GM18502 (cell line): ENCODE measurements at regions not wholly inside any gene's neighbourhood (a gene's known extent, or its start where the extent isn't known, plus 50 kb on each side); places are given as distances from the start of the nearest gene placed in this dataset.
"Not testable (repeated sequence)": the region's sequence is repeated elsewhere in the genome, so short reads cannot be mapped to it uniquely, and the experiment has no call there.

ENCODE experiments used
- ATAC-seq: cut with Tn5 transposase; IDR thresholded peaks from one replicate; pipeline ENCODE4 v1.9.1; 2021; ENCODE audit warnings: mild to moderate bottlenecking; ENCODE audit not compliant: unreplicated experiment, poor library complexity

DNA sequence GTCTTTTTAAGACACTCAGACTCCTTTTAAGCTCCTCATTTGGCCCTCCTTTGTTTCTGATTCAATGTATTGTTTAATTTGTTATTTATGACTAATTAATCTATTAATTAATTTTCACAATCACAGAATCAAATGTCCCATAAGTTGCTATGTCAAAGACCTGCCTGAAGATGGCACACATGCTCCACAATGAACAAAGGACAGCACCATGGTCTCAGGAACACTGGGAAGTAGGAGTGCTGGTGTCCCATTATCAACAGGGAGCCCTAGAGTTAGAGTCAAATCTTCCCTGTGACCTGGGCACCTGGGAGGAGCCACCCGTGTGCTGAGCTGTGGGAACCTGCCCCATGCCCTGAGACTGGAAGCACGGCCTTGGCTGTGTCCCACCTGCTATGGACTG, 1164.3 kb downstream of the RPIA start:
- not testable (repeated sequence) for ATAC-seq

DNA sequence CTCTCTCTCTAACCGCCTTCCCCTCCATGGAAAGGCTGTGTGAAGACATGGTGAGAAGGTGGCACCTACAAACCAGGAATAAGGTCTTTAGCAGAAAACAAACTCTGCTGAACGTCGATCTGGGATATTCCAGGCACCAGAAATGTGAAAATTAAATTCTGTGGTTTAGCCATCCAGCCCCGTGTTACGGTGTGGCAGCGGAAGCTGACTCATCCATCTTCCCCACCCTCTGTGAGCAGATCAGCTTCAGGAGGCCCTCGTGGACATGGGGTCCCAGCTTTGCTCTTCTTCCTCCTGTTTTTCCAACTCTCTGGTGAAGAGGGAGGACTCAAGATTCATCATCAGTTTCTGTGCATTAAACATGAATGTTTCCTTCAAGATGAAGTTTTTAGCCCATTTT, 1164.8 kb downstream of the RPIA start:
- ATAC-seq: not testable (repeated sequence)

GRCh38 chr2:89862164-89862563, 1170.7 kb downstream of the RPIA start:
- ATAC-seq: not testable (repeated sequence)

DNA sequence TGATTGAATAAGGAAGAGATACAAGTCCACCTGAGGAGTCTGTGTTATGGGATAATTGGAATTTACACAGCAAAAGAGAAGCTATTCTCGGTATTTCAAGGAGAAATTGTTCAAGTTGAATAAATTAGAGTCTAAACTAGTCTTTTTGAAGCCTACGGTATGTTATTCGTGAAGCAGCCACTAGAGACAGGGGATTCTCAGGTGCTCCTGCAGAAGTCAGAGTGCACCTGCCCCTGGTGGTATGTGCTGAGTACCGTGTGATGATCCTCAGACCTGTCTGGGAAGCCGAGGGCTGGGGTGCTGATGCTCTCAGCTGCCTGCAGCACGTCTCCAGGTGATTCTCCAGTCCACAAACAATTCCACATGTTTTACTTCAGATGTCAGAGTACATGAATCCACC, 1171.7 kb downstream of the RPIA start:
- not testable (repeated sequence) for ATAC-seq

DNA sequence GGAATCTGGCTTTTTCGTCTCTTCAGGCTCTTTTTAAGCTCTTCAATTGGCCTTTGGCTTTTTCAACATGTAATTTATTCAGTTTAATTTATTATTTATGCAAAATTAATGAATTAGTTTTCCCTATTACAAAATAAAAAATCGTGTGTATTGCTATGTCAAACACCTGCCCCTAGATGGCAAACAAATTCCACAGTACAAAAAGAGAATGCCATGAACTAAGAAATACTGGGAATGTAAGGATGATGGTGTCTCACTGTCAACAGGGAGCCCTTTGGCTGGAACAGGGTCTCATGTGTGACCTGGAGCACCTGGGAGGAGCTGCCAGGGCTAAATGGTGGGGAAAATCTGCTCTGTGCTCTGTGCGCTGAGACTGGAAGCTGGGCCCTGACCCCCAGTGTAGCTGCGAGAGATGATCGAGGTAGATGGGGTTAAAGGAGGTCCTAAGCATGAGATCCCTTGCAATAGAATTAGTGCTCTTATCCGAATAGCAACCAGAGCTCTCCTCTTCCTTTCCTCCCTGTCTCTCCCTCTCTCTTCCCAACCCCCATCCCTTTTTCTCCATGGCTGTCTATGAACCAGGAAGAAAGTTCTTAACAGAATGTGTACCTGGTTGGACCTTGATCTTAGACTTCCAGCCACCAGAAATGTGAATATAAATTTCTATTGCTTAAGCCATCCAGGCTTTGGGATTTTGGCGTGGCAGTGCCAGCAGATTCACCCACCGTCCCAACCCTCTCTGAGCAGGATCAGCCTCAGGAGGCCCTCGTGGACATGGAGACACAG, 1183.5 kb downstream of the RPIA start:
- ATAC-seq: not testable (repeated sequence)

DNA sequence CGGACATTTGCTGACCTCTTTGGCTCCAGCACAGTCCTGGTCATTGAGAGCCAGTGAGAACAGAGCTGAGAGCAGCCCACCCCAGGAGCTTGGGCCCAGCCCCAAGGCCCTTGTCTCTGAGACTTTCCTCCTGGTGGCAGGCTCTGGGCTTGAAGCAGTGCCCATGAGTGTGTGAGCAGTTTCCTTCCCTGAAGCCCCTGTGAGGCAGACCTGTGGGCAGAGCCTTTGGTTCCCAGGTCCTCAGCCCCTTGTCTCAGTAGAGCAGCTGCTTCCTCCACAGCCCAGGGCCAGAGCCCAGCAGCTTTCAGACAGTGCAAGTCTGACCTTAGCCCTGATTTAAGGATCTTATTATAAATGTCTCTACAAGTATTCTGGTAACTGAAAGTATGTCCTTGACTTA, 1185.0 kb downstream of the RPIA start:
- ATAC-seq: not testable (repeated sequence)

GRCh38 chr2:89876878-89877277, 1185.4 kb downstream of the RPIA start:
- not testable (repeated sequence) for ATAC-seq

- ATAC-seq: not testable (repeated sequence)
These were observed 1191.4 kb downstream of the RPIA start for GRCh38 chr2:89882880-89883279.

DNA sequence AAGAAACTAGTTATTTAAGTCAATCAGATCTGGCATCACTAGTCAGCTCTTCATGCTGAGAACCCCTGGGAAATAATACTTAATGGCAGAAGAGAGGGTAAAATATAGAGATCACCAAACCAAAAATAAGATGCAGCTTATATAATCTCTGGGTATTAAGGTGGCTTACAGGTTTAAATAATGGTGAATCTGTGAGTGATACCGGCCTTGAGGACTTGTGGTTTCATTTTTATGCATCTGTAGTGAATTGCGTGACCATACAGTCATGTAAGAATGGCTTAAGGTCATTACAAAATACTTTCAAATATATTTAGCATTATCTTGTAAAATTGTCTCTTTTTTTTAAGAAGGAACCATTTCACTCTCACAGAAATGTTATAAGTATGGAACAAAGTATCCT, 1192.2 kb downstream of the RPIA start:
- ATAC-seq: not testable (repeated sequence)

GRCh38 chr2:89885071-89885470, 1193.6 kb downstream of the RPIA start:
- not testable (repeated sequence) for ATAC-seq

DNA sequence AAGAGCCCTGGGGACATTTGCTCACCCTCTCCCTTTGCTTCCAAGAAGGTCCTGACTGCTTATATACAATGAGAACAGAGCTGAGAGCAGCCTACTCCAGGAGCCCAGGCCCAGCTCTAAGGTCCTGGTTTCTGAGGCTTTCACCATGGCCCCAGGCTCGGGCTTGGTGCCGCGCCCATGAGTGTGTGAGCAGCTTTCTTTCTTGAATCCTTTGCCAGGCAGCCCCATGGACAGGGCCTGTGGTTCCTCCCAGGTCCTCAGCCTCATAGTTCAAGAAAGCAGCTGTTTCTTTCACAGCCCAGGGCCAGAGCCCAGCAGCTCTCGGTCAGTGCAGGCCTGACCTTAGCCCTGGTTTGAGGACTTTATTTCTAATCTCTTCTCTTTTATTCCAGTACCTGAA, 1197.2 kb downstream of the RPIA start:
- ATAC-seq: not testable (repeated sequence)

- not testable (repeated sequence) for ATAC-seq
These were observed 1198.8 kb downstream of the RPIA start for GRCh38 chr2:89890185-89890773.

DNA sequence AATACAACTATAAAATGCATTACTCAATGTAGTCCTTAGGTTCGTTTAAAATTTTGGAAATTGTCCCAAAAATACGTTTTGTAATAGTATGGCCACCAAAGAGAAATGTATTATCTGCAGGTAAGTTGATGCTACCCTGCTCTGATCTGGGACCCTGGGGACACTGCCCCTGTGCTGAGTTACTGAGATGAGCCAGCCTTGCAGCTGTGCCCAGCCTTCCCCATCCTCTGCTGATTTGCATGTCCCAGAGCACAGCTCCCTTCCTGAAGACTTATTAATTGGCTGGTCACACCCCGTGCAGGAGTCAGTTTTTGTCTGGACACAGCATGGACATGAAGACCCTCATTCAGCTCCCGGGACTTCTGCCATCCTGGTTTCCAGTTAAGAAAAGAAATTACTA, 1203.5 kb downstream of the RPIA start:
- not testable (repeated sequence) for ATAC-seq

DNA sequence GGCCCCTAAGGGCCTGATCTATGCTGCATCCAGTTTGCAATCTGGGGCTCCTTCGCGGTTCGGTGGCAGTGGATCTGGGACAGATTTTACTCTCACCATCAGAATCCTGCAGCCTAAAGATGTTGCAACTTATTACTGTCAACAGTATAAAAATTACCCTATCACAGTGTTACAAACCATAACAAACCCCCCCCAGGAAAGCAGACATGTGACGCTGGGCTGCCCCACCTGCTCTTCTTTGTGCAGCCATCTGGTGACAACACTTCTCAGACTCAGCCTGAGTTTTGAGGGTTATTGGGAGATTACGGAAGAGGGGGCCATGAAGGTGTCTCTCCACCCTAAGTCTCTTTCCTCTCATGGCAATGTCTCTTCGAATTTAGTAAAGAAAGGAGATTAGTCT, 1204.2 kb downstream of the RPIA start:
- ATAC-seq: not testable (repeated sequence)

- ATAC-seq: not testable (repeated sequence)
These were observed 1235.5 kb downstream of the RPIA start for GRCh38 chr2:89927018-89927417.

- not testable (repeated sequence) for ATAC-seq
These were observed 1244.0 kb downstream of the RPIA start for GRCh38 chr2:89935436-89935835.

DNA sequence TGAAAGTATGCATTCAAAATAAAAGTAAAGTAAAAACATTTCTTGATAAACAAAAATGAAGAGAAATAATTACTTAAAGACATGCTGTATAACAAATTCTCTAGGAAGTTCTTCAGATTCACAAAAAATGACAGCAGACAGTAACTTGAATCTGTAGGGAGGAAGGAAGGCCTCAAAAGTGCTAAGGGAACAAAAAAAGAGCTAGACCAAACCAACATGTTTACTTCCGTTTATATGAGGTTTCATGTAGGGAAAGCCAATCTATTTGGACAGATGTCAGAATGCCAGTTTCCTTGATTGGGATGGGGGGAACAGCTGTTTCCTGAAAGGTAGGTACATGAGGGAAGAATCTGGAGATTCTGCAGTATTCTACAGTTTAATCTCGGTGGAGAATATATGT, 1244.5 kb downstream of the RPIA start:
- ATAC-seq: not testable (repeated sequence)

DNA sequence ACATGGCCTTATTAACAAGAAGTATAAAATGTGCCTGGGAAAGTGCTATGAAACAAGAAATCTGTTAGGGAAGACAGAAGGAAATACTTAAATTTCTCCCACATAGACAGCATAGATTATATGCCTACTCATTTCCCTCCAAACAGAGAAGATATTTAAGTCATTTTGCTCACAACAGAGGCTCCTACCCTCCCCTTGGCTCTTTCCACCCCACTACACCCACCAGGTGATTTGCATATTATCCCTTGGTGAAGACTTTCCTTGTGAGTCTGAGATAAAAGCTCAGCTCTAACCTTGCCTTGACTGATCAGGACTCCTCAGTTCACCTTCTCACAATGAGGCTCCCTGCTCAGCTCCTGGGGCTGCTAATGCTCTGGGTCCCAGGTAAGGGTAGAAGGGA, 1245.1 kb downstream of the RPIA start:
- not testable (repeated sequence) for ATAC-seq

DNA sequence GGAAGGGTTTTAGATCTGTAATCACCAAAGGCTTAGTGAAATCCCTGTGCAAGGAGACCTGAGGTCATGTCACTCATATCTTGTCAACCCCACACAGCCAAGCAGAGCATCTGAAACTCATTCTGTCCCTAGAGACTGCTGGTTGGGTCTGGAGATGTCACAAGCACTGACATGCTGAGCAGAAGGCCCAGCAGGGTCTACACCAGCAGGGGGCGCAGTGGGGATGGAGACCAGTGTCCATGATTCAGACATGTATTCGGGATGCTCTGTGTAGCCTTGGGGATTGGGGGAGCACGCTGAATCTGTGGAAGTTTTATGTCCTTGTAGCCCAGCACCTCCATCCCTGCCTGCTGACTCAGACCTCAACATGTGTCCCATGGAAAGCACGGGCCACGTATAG, 1247.3 kb downstream of the RPIA start:
- peak; percentile 99 for ATAC-seq

DNA sequence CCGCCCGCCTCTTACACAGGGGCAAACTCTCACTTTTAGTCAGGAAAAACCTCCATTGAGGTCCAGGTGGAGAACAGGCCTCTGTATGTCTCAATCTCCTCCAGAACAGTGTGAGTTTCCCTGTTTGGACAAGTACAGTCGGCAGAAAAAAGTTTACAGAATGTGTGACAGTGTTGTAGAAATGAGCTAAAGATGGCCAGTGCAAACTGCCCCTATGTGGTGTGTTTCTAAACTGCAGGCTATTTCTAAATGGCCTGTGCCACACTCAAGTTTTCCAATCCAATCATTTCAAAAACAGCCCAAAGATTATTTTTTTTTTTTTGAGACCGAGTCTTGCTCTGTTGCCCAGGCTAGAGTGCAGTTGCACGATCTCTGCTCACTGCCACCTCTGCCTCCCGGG, 1252.8 kb downstream of the RPIA start:
- not testable (repeated sequence) for ATAC-seq

DNA sequence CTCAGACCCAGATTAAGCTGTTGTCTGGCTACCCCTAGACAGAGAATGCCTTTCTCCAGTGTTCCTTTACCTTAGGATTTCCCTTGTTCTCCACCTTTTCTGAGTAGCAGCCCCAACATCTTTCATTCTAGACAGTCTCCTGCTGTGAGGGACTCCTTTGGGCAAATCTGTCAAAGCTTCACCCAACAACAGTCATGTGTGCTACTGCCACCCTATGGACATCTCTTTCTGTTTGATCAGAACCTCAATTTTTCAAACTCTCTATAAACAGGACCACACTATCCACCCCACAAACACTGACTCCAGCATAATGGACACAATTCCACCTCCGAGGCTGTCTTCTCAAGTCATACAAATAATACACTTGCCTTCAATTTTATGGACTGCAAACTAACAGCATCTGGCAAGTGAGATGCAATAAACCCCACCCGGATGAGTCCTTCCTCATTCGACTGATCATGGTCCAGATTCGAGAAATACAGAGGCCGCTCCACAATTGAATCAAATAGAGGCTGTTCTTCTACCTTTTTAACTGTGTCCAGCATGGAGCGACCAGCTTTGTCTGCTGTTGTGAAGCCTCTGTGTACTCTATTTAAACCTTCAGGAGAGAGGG, 1253.6 kb downstream of the RPIA start:
- not testable (repeated sequence) for ATAC-seq
